NCI-H1694 treated with DMSO at 0.1 percent for 48 hours (cell line): ENCODE measurements at regions not wholly inside any gene's neighbourhood (a gene's known extent, or its start where the extent isn't known, plus 50 kb on each side); places are given as distances from the start of the nearest gene placed in this dataset.
A peak's percentile ranks its signal among the peaks of the same experiment; 100 is the strongest.
"Not testable (repeated sequence)": the region's sequence is repeated elsewhere in the genome, so short reads cannot be mapped to it uniquely, and the experiment has no call there.

ENCODE experiments used
- DNase-seq: peaks from one replicate; lab custom pipeline; 2025; lab: John Stamatoyannopoulos, UW

DNA sequence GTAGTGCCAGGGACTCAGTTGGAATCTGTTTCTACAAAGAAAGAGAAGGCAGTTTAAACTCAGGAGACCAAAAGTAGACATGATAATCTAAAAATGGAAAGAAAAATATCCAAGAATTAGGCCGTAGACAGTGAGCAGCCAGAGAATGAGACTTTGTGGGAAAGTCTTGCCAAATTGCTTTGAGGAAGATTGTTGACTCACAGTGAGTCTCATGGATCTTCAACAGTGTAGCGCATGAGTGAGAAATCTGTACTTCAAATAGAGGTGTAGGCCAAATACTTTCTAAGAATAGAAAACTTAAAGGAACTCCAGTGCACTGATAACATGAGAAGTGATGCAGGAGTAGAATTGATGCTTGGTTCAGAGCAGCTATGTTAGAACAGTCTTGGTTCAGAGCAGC lies 284.5 kb downstream of the HTR1B start:
- no peak for DNase-seq

DNA sequence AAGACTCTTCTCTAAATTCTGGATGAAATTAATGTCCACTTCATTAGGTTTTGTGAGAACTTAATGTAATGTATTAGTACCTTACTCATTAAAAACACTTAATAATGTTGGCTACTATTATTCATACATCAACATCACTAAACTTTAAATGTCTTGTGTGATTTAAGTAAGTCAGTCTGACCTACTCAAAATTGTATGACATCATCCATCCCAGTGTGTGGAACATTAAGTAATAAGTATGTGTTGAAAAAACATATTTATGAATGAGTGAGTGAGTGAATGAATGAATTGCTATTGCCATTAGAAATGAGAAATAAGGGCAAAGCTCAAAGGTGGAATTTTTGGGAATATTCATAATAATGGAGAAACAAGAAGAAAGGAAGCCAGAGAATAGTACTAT lies 285.8 kb downstream of the HTR1B start:
- no peak for DNase-seq

- DNase-seq: no peak
Observed at GRCh38 chr6:77173472-77174074, 289.7 kb downstream of the HTR1B start.

DNA sequence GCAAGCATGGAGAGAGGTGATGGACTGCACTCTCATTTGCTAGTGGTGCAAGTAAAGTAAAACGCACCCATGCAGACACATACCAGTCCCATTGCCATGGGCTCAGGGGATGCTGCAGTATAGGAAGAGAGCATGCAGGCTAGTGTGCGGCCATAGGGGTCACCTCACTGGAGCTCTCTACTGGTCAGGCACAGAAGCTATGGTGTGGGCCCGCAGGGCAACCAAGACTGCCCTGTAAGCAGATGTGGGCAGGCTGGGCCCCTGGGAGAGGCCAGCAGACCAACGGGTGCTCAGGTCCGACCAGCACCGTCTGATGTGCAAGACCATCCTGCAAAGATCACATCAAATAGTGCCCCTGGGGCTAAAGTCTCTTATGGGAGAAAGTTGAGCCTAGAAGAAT lies 290.7 kb downstream of the HTR1B start:
- DNase-seq: no peak

DNA sequence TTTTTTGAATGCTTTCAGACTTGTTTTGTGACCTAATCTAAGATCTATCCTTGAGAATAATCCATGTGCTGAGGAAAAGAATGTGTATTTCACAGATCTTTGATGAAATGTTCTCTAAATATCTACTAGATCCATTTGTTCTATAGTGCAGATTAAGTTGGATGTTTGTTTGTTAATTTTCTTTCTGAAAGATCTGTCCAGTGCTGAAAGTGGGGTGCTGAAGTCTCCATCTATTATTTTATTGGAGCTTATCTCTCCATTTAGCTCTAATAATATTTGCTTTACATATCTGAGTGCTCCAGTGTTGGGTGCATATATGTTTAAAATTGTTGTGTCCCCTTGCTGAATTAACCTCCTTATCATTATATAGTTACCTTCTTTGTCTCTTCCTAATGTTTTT lies 303.6 kb downstream of the HTR1B start:
- DNase-seq: no peak

DNA sequence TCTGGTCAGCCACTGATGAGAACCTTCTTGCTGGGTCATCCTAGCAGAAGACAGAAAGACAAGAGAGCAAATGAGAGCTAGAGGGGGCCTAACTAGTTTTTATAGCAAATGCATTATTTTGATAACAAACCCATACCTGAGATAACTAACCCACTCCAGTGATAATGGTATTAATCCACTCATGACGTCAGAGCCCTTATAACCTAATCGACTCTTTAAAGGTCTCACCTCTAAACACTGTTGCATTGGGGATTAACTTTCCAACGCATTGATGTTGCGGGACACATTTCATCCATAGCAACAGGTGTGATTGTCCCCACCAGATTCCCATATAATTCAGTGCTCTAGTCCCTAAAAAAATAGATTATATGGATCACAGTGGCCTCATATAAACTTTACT lies 312.1 kb downstream of the HTR1B start:
- DNase-seq: no peak

DNA sequence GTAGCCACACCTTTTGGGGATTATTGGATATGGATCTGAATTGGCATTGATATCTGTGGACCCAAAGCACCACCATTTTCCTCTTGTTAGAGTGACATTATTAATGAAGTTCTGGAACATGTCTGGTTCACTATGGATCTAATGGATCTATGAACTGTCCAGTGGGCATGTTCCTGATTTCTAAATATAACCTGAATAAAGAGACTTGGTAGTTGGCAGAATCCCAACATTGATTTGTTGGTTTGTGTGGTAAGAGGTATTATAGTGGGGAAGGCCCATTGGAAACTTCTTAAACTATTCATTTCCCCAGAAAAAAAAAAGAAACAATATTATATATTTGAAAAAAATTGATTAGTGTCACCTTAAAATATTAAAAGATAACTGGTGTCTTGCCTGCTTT lies 312.6 kb downstream of the HTR1B start:
- DNase-seq: no peak

GRCh38 chr6:77145244-77145643 lies 318.0 kb downstream of the HTR1B start:
- DNase-seq: no peak

DNA sequence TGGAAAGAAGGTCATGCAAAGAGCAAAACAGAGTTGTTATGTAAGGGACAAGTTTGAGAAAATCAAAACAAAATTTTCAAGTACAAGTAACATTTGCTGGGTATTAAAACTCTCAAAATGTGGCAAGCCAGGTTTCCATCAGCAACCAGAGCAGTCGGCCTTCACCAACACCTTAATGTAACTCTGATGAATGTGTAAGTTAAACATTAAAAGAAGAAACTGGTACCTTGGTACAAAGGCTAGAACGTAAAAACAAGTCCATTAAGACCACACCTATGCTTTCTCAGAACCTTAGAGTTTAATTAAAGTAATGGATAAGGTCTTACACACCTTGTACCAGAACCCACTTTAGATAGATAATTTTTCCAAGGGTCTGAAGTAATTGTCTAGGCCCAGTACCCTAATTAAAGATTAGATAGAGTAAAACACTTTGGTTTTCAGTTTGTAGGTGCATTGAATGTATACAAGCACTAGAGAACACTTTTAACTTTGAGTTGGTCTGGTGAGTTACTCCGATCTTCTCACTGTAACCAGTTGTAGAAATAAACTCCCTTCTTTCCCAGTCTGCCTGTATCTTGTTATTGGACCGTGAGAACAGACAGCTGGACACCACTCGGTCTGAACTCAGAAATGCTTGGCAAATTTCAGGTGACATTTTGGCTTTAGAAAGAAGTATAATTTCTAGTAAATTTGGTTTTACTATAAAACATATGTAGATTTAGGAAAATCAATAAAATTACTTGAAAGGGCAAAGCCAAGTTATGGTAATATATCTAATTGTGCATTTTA lies 319.4 kb downstream of the HTR1B start:
- no peak for DNase-seq

DNA sequence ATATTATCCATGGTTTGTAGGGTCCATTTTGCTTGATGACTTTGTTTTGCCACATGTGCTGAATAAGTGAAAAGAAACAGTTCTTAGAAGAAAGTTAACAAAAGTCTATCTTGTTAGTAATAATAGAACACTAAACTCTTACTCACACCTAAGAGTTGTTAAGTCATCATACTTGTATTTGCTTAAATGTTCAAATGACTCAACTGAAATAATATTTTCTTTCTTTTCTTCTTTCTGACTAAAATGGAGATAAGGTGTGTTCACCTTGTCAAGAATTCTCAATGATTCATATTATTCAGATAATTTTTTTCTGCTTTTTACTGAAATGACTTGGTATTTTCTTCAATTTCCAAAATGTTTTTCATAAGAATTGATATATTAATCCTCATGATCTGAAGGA lies 327.2 kb downstream of the HTR1B start:
- DNase-seq: no peak

DNA sequence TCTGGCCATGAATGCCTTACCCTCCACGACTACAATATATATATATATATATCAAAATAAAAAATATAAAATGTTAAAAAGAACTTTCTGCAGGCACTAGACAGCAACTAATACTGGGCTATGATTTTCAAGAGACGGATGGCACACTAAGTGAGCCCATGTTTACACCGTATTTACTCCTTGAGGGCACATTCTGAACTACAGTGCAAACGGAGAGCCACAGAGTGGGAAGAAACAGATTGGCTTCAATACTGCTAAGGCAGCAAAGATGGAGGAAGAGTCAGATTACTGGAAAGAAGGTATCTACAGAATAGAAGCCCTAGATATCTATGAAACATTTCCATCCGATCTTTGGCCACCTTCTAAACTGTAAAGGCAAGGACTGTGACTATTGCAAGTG lies 330.3 kb downstream of the HTR1B start:
- DNase-seq: no peak

DNA sequence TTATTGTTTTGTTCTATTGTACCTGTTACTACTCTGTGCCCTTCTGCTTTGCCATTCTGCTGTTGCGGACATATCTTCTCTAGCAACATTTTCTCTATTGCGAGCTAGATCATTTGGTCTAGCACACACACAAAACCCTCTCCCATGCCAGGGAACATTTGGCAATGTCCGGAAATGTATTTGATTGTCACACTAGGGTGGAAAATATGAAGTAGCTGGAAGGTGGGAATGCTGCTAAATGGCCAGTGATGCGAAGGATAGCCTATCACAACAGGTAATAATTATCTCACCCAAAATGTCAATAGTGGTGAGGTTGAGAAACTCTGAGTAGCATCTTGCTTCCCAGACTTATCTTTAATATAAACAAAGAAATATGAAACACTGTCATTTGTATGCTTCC lies 331.9 kb downstream of the HTR1B start:
- no peak for DNase-seq

DNA sequence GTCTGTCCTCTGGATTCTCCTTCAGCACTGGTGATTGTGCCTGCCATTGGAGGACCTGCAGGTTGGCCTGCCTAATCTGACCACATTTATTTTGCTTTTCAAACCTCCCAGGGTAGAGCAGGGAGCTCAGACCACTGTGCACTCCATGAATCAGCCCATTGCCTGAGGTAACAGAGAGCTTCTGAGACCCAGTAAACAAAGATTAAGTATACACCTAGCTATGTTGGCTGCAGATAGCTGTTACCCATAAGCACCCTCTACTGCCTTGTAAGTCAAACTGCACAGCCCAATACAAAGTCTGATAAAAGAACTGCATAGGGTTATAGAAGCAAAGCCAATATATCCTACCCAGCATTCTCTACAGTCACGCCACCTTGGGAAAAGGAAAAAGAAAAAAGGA lies 338.7 kb downstream of the HTR1B start:
- DNase-seq: no peak

DNA sequence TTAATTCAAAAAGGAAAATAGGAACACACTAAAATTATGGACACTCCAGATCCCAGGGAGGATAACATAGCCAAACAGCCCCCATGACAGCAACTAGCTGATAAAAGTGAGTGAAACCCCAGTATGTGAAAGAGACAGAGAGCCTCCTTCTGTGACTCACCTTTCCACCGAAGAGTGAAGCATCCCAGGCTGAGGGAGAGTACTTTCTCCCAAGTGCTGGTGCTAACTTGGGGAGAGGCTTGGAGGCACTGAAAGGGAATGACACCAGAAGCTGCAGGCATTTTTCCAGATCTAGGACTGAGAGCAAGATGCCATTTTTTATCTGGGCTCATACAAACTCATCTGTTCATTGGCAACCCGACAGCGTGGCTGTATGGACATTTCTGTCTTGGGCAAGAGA lies 339.8 kb downstream of the HTR1B start:
- DNase-seq: no peak

DNA sequence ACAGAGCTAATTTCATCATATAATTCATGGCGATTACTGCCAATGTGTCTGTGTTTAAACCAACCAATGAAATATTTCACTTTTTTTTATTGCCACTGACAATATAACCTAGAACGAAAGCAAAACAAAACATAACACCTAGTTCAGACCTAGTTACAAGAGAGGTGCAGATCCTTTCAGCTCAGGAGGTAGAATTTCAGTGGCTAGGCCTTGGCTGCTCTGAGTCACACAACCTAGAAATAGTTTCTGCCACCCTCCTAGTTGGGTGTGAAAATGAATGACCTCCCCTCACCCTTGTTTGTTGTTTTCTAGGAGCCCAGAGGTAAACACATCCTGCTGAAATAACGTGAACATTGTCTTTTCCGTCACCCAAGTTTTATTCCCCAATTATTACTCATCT lies 356.3 kb downstream of the HTR1B start:
- no peak for DNase-seq

- no peak for DNase-seq
Observed at GRCh38 chr6:77105091-77105490, 358.2 kb downstream of the HTR1B start.

DNA sequence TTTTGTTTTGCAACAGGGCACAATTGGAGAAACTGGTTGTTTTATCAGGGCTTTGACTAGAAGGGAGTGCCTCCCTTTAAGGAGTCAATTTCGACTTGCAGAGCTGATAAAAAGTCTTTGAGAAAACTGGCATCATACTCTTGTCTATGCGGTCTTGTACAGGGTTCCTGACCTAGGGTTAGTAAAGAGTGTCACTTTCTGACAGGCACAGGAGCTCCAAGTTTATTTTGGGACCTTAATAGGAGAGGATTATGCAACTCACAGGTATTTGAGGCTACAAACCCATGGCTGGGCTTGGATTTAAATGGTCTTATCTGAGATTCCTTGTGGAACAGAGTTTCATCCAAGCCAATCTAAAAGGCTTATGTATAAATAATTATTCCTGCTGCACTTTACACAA lies 365.4 kb downstream of the HTR1B start:
- DNase-seq: peak; percentile 87

GRCh38 chr6:77095936-77096627 lies 367.2 kb downstream of the HTR1B start:
- no peak for DNase-seq

DNA sequence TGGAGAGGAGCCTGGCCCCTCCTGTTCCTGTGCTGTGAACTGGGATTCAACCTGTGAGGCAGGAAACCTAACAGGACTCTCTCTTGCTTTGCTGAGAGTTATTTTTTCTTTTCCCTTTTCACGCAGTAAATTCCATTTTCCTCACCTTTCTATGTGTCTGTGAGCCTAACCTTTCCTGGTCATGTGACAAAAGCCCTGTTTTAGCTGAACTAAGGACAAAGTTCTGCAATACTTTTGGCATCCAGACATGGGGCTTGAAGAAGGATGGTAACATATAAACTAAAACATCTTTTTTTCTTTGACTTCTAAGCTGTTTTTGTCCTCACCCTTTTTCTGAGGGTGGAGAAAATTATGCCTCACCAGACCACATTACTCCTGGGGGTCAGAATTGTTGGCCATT lies 368.5 kb downstream of the HTR1B start:
- no peak for DNase-seq

DNA sequence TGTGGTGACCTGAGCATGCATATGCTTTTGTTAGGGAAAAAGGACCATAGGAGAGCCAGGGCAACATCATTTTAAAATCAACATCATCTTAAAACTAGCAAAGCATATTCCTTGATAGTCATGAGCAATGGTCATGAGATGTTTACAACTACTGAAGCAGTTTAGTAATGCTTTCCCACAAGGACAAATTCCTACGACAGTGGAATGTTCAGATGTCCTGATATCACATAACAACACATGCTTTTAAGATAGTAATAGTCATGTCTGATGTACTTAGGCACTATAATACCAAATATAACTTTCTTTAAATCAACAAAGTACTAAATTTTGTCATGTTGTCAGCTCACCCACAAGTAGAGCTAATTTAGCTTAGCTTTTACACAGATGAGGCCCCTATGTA lies 370.3 kb downstream of the HTR1B start:
- no peak for DNase-seq

DNA sequence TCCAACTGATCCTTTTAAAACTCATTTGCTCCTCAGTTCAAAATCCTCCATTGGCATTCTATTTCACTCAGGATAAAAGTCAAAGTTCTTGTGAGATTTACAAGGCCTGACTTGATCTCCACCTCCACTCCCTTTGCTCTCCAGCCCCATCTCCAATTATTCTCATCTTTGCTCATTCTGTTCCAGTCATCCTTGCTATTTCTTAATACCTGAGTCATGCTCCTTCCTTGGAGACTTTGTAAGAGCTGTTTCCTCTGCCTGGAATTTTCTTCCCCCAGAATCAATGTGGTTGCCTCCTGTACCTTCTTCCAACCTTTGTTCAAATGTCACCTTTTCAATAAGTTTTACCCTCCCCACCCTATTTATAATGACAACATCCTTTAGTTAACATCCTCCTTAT lies 373.5 kb downstream of the HTR1B start:
- DNase-seq: no peak

DNA sequence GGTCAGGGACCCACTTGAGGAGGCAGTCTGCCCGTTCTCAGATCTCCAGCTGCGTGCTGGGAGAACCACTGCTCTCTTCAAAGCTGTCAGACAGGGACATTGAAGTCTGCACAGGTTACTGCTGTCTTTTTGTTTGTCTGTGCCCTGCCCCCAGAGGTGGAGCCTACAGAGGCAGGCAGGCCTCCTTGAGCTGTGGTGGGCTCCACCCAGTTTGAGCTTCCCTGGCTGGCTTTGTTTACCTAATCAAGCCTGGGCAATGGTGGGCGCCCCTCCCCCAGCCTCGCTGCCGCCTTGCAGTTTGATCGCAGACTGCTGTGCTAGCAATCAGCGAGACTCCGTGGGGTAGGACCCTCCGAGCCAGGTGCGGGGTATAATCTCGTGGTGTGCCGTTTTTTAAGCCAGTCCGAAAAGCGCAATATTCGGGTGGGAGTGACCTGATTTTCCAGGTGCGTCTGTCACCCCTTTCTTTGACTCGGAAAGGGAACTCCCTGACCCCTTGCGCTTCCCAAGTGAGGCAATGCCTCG lies 375.4 kb downstream of the HTR1B start:
- not testable (repeated sequence) for DNase-seq

DNA sequence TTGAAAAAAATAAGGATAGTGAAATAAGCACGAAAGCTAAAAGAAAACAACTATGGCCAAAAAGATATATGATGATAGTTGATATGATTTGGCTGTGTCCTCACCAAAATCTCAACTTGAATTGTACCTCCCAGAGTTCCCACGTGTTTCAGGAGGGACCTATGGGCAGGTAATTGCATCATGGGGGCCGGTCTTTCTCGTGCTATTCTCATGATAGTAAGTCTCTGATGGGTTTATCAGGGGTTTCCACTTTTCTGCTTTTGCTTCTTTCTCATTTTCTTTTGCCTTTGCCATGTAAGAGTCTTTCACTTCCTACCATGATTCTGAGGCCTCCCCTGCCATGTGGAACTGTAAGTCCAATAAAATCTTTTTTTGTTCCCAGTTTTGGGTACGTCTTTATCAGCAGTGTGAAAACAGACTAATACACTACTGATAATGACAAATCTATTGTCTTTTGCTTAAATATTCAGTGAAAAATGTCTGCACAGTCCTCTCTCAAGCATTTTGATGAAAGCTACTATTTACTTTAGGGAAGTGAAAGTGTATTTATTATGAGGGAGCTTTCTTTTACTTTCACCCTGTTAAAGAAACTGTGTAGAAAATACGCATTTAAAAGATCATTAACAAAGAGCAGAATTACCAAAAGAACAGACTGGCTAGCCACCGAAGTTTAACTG lies 389.1 kb downstream of the HTR1B start:
- no peak for DNase-seq
